ENCODE measurements at regions not wholly inside any gene's neighbourhood (a gene's known extent, or its start where the extent isn't known, plus 50 kb on each side); places are given as distances from the start of the nearest gene placed in this dataset.

DNA sequence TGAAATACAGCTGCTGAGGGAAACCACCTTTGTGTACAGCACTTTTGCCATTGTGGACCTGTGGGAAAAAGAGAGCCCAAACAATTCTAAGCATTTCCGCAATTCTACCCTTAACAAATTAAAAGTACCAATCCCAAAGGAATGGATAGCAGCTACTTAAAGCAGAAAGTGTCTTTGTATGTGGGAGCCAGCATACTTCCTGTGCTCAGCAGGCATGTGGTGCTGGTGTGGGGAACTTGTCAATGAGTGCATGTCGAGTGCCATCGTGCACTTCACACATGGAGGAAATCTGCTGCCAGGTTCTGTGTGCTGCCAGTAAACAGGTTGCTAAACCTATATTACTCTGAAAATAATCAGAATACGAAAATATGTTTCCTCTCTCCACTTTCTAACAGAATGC lies 399.0 kb downstream of the LRRC70 start:
- H2BK120ac ChIP-seq (replicated peaks; ENCODE audit: low read depth, low read length) = no peak overlapping the region
- H3K4me2 ChIP-seq (ENCODE audit: insufficient read depth in 1 of 2, low read depth in 2 of 2, low read length in 2 of 2) = no peak overlapping the region; a peak in 1 of 4 replicates
- no peak overlapping the region for H3K56ac ChIP-seq (replicated peaks; ENCODE audit: insufficient read length, low read depth, low read length)
- no peak overlapping the region for H3K27ac ChIP-seq (ENCODE audit: low read depth, low read length)
- H4K5ac ChIP-seq (ENCODE audit: insufficient read length, low read depth, low read length) = no peak overlapping the region
- no peaks in the 10 kb centered on the region for H3K36me3 ChIP-seq (ENCODE audit: control insufficient read depth in 2 of 4, insufficient read depth in 4 of 4, low read length in 3 of 4)
- H3K9ac ChIP-seq (replicated peaks in 1 of 4; ENCODE audit: extremely low read depth in 1 of 4, low read depth in 3 of 4, low read length in 3 of 4) = no peak overlapping the region
- no peaks in the 10 kb centered on the region for H3K9me3 ChIP-seq (ENCODE audit: insufficient read depth in 2 of 2, low read depth in 1 of 2, low read length in 1 of 2)
- no peak overlapping the region for H3K4me3 ChIP-seq (ENCODE audit: extremely low read depth in 1 of 4, insufficient read depth in 2 of 4, low read depth in 3 of 4, low read length in 4 of 4)
- H3K27me3 ChIP-seq (replicated peaks in 1 of 4; ENCODE audit: control insufficient read depth in 3 of 4, extremely low read depth in 1 of 4, insufficient read depth in 3 of 4, low read length in 3 of 4) = no peaks in the 10 kb centered on the region
- H3K4ac ChIP-seq (replicated peaks; ENCODE audit: insufficient read length, low read depth, low read length) = no peak overlapping the region
- no peak overlapping the region for H2BK12ac ChIP-seq (ENCODE audit: low read depth, low read length)
- H3K18ac ChIP-seq (ENCODE audit: extremely low read depth, low read length) = no peak overlapping the region
- no peak overlapping the region for H4K8ac ChIP-seq (ENCODE audit: extremely low read depth, insufficient read depth, low read length)
- no peak overlapping the region for H3K23ac ChIP-seq (ENCODE audit: insufficient read length)
- no peak overlapping the region for H2BK5ac ChIP-seq (ENCODE audit: low read depth, low read length)
- H3K14ac ChIP-seq (ENCODE audit: insufficient read length) = no peak overlapping the region
- H2BK15ac ChIP-seq (ENCODE audit: low read length) = no peak overlapping the region
- no peaks in the 10 kb centered on the region for H3K79me1 ChIP-seq (ENCODE audit: low read depth, low read length)
- H3K23me2 ChIP-seq (ENCODE audit: low read depth, low read length) = no peaks in the 10 kb centered on the region
- FAIRE-seq (peak; percentile 69), DNase-seq (ENCODE audit: low read depth in 1 of 2, low spot score in 2 of 2) (peak in 1 of 2 experiments; percentile 25)
- H4K20me1 ChIP-seq (replicated peaks in 1 of 2; ENCODE audit: control insufficient read depth in 1 of 2, insufficient read depth in 2 of 2, low read length in 2 of 2) = no peaks in the 10 kb centered on the region
- TF ChIP-seq, protein P1, sequence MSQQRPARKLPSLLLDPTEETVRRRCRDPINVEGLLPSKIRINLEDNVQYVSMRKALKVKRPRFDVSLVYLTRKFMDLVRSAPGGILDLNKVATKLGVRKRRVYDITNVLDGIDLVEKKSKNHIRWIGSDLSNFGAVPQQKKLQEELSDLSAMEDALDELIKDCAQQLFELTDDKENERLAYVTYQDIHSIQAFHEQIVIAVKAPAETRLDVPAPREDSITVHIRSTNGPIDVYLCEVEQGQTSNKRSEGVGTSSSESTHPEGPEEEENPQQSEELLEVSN (IDR thresholded peaks at IDR 0.05) = peak; percentile 73
- TF ChIP-seq TEAD4 (IDR thresholded peaks at IDR 0.05; ENCODE audit: low read depth, low read length) (peak; percentile 55), CTBP2 (IDR thresholded peaks at IDR 0.05; ENCODE audit: borderline replicate concordance, insufficient read depth, insufficient read length, low read length) (no peak), SP1 (IDR thresholded peaks at IDR 0.05; ENCODE audit: low read depth, low read length) (peak; percentile 14; the same call in 1 of the 2 replicates)
- TF ChIP-seq, protein P2, sequence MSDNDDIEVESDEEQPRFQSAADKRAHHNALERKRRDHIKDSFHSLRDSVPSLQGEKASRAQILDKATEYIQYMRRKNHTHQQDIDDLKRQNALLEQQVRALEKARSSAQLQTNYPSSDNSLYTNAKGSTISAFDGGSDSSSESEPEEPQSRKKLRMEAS (IDR thresholded peaks at IDR 0.05) = peak; percentile 91
- H2AK5ac ChIP-seq (ENCODE audit: low read depth, low read length) = no peak overlapping the region
- H2BK20ac ChIP-seq (ENCODE audit: low read length) = no peak overlapping the region
- H4K91ac ChIP-seq (replicated peaks; ENCODE audit: insufficient read length, low read length) = no peak overlapping the region
- ChIA-PET CTCF (ENCODE audit: partially characterized antibody) (no interaction called here), POLR2A (ENCODE audit: partially characterized antibody) (no interaction called here)
- H2AFZ ChIP-seq (ENCODE audit: low read length) = no peak overlapping the region
- H3K4me1 ChIP-seq (replicated peaks in 1 of 4; ENCODE audit: control insufficient read depth in 3 of 4, insufficient read depth in 4 of 4, low read length in 3 of 4) = peaks cover 0 to 4% (median under 1%) of the 10 kb centered on the region in 4 experiments; a peak in 3 of 7 replicates
- 41% methylated on average over 4 of the region's 4 CpGs; no CpG with 5 or more reads in 1 of the 2 experiments for WGBS, 2 experiments (ENCODE audit: extremely low coverage in 1 of 2, insufficient coverage in 1 of 2, insufficient read length in 1 of 2, insufficient replicate concordance in 2 of 2, low coverage in 1 of 2, low lambda C conversion rate in 2 of 2, missing lambda C conversion rate in 1 of 2)
- no peaks in the 10 kb centered on the region for H3K79me2 ChIP-seq (ENCODE audit: control insufficient read depth in 1 of 2, insufficient read depth in 2 of 2, low read length in 2 of 2)

Data from H1 (cell line).